Prostate gland (tissue), 2 donors: ENCODE measurements at regions not wholly inside any gene's neighbourhood (a gene's known extent, or its start where the extent isn't known, plus 50 kb on each side); places are given as distances from the start of the nearest gene placed in this dataset.

Experiments
- POLR2AphosphoS5 ChIP-seq: sonication (generic); formaldehyde crosslinking; IDR thresholded peaks from one replicate; pipeline ENCODE4 v1.6.1; 2017; ENCODE audit warnings: antibody characterized with exemption
- TF ChIP-seq, protein P1 (sequence below), 4 experiments: fragments of 200-600 bp in 2 of 4; fragments of 450-650 bp in 2 of 4; sonication (generic) in 2 of 4; IDR thresholded peaks; 1 replicate in 3 of 4; 2 replicates in 1 of 4; pipeline ENCODE4 v1.5.1; 2016 to 2019; ENCODE audit warnings: antibody characterized with exemption in 4 of 4, mild to moderate bottlenecking in 2 of 4, moderate library complexity in 2 of 4

DNA sequence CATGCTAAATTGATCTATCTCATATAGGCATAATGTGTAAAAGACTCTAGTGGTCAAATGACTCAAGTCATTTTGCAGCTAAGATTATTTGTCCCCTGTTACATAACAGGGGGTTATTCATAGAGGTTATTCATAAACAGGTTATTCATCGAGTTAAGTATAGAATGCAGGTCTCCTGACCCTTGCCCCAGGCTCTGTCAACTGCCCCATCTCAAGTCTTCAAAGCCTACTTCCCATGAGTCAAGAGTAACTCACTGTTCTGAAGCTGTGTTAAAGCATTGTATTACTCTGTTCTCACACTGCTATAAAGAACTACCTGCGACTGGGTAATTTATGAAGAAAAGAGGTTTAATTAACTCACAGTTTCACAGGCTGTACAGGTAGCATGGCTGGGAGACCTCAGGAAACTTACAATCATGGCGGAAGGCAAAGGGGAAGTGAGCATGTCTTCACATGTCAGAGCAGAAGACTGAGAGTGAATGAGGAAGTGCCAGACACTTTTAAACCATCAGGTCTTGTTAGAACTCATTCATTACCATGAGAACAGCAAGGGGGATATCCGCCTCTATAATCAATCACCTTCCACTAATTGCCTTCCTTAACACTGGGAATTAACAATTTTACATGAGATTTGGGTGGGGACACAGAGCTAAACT lies 226.2 kb upstream of the BLID start:
- TF ChIP-seq, protein P1, sequence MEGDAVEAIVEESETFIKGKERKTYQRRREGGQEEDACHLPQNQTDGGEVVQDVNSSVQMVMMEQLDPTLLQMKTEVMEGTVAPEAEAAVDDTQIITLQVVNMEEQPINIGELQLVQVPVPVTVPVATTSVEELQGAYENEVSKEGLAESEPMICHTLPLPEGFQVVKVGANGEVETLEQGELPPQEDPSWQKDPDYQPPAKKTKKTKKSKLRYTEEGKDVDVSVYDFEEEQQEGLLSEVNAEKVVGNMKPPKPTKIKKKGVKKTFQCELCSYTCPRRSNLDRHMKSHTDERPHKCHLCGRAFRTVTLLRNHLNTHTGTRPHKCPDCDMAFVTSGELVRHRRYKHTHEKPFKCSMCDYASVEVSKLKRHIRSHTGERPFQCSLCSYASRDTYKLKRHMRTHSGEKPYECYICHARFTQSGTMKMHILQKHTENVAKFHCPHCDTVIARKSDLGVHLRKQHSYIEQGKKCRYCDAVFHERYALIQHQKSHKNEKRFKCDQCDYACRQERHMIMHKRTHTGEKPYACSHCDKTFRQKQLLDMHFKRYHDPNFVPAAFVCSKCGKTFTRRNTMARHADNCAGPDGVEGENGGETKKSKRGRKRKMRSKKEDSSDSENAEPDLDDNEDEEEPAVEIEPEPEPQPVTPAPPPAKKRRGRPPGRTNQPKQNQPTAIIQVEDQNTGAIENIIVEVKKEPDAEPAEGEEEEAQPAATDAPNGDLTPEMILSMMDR (IDR thresholded peaks at IDR 0.05) = no peak
- TF ChIP-seq POLR2AphosphoS5 = no peak
